ENCODE measurements at regions not wholly inside any gene's neighbourhood (a gene's known extent, or its start where the extent isn't known, plus 50 kb on each side); places are given as distances from the start of the nearest gene placed in this dataset.

GRCh38 chr13:83798731-83799130 lies 83.5 kb downstream of the SLITRK1 start:
- no peak for TF ChIP-seq CTCF (conservative IDR thresholded peaks at IDR 0.05; ENCODE audit: low read length)
- TF ChIP-seq EZH2phosphoT487 (IDR thresholded peaks at IDR 0.05; ENCODE audit: borderline replicate concordance, low read depth, low read length), result no peak
